GM12865 (cell line): ENCODE measurements at regions not wholly inside any gene's neighbourhood (a gene's known extent, or its start where the extent isn't known, plus 50 kb on each side); places are given as distances from the start of the nearest gene placed in this dataset.
"Not testable (repeated sequence)": the region's sequence is repeated elsewhere in the genome, so short reads cannot be mapped to it uniquely, and the experiment has no call there.

Experiments used
- DNase-seq: peaks from one replicate; pipeline ENCODE4 v3.0.0; 2010; ENCODE audit warnings: low read depth
- H3K4me3 ChIP-seq: 2 replicates; pipeline ENCODE4 v1.5.1; 2011; ENCODE audit warnings: mild to moderate bottlenecking, low read depth, low read length, control low read depth
- TF ChIP-seq, protein P1 (sequence below): IDR thresholded peaks from 2 replicates; pipeline ENCODE4 v1.5.1; 2011; ENCODE audit warnings: low read length, control low read depth, low read depth, inconsistent platforms; ENCODE audit not compliant: insufficient read depth; ENCODE audit errors: missing control alignments

DNA sequence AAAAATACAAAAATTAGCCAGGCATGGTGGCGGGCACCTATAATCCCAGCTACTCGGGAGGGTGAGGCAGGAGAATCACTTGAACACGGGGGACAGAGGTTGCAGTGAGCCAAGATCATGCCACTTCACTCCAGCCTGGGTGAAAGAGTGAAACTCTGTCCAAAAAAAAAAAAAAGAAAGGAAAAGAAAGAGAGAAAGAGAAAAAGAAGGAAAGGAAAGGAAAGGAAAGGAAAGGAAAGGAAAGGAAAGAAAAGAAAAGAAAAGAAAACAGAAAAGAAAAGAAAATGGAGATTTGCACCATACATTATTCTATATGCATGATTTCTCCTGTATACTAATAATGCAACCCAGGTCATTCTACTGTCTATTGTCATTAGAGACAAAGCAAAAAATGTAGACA, 421.5 kb downstream of the PCDH19 start:
- not testable (repeated sequence) for H3K4me3 ChIP-seq

DNA sequence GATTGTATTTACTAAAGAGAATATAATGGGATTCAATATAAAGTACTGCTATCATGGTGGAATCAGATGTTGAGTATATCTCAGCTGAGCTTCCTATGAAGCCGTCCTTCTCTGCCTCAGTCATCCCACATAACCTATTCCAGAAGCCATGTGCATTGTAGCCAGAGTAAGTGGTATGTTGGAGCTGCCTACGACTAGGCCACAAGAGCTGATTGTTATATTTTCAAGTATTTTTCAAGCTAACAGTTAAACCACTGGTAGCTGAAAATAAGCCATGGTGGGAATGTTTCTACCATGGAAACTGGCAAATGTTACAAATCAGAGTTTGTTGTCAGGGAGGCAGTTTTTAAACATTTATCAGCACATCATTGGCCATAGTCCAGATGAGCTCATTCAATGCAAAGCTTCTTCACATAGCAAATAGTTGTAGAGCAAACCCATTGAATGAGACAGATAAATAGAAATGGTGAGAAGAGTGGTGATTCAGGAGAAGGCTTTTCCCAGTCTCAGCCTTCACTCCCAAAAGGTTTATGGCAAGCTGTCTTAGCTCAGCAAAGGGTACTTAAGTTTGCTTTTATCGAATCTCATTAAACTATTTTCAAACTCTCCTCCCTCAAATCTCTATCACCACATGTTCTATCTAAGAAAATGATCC, 436.4 kb downstream of the PCDH19 start:
- DNase-seq = no peak
- TF ChIP-seq, protein P1, sequence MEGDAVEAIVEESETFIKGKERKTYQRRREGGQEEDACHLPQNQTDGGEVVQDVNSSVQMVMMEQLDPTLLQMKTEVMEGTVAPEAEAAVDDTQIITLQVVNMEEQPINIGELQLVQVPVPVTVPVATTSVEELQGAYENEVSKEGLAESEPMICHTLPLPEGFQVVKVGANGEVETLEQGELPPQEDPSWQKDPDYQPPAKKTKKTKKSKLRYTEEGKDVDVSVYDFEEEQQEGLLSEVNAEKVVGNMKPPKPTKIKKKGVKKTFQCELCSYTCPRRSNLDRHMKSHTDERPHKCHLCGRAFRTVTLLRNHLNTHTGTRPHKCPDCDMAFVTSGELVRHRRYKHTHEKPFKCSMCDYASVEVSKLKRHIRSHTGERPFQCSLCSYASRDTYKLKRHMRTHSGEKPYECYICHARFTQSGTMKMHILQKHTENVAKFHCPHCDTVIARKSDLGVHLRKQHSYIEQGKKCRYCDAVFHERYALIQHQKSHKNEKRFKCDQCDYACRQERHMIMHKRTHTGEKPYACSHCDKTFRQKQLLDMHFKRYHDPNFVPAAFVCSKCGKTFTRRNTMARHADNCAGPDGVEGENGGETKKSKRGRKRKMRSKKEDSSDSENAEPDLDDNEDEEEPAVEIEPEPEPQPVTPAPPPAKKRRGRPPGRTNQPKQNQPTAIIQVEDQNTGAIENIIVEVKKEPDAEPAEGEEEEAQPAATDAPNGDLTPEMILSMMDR = no peak
- no peak overlapping the region for H3K4me3 ChIP-seq

More for the DNA sequence above, 421.5 kb downstream of the PCDH19 start:
- DNase-seq = not testable (repeated sequence)

DNA sequence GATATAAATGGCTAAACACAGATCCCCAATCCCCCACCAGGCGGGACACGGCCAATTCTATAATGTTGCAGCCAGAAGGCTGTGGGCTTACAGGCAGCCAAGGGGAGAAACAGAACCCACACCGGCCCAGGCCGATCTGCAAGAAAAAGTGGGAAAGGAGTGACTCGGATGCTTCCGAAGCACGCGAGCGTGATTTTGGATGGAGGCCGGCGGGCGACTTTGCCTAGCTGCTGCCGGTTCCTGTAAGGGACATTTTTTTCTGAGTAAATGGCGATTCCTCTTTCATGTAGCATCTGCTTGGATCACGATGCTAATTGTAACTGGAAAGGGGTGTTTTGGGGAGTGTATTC, 470.2 kb downstream of the PCDH19 start:
- DNase-seq = no peak
- H3K4me3 ChIP-seq = no peak overlapping the region
- TF ChIP-seq, protein P1 = no peak

DNA sequence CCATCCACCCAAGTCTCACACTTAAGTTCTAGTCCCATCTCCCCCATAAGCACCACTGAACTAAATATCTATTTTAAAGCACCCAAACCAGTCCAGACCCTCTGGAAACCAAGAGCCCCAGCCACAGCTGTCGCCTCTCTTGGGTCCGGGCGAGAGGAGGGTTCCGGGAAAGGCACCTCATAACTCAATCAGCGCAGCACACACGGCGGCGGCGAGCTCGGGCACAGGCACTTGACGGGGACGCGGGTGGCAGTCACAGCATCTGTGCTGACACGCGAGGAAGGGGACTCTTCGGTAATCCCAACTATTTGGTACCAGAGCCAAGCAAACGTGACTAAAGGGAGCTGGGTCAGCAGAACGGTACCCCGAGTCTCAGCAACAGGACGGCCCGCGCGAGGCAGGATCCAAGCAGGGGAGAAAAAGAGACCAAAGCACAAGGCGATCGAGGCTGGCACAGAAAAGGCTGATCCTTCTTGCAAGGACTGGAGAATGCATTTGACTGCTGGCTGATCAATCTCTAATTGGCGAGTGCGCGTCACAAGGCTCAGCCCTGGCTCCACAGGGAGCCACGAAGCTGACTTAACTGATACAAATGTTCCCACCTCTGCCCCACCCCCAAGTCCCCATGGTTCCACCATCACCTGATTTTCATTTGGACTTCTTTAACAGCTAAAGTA, 470.7 kb downstream of the PCDH19 start:
- H3K4me3 ChIP-seq, DNase-seq: not testable (repeated sequence)

DNA sequence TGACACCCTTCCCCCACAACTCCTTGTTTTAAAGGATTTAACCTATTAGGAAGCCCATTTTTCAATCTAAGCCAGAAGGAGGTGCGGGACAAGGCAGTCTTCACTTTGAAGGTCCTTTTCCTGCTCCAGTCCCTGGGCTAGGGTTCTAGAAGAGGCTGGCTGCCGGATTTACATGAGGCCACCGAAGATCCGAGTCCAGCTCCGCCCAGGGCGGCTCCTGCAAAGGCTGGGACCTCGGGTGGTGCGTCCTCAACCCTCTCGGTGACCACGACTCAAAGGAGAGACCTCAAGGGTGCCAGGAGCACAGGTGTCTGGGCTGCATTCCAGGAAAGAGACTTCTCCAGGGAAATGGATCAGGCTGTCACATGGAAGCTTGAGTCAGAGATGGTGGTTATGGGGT, 471.6 kb downstream of the PCDH19 start:
- TF ChIP-seq, protein P1 = no peak
- no peak for DNase-seq
- no peak overlapping the region for H3K4me3 ChIP-seq

DNA sequence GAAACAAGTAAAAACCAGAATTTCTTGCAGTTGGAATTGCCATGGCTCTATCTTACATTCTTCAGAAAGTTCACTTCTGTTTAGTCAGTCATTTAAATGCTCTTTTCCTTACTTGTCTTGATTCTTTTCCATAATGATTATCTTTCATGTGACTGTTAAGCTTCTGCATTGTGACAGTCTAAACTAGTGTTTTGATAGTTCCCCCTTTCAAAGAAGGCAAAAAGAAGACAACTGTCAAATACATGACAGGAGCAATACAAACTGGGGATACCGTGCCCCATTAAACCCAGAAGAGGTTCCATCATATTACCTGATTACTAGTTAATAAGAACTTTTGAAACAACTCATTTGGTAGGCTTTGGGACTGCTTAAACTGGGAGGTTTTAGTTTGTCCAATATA, 476.2 kb downstream of the PCDH19 start:
- DNase-seq = no peak
- H3K4me3 ChIP-seq = no peak overlapping the region
- TF ChIP-seq, protein P1 = no peak

DNA sequence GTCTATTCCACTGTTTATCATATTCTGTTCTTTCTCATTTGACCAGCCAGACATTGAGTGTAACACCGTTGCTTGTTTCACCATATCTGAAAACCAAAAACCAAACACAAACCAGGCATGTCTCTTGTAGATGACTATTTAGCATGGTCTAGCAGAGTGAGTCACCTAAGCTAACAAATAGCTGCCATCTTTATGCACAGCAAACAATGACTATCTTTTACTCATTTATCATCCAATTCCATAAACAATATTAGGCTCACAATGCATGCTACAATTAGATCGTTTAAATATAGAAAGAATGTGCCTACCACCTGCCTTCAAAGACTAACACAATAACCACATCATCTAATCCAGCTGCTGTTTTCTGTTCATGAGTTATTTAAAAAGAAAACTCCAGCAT, 495.4 kb downstream of the PCDH19 start:
- TF ChIP-seq, protein P1 = no peak
- H3K4me3 ChIP-seq = no peak overlapping the region
- DNase-seq = no peak

DNA sequence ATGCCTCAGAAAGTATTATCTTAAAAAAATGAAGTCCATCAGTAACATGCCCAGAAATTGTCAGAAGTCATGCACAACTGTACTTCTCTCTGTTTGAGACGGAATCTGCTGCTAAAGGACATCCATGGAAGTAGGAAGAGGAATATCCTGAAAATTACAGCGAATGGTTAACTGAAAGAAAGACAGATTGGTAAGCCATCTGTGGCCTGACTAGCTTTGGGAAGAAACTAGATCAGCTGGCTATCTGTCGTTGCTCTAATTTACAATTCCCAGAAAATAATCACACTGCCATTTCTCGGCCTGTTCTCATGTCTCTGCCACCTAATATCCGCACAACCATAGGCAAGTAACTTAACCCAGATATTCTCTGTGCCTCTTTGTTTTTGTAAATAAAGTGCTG, 496.5 kb downstream of the PCDH19 start:
- TF ChIP-seq, protein P1 = no peak
- no peak overlapping the region for H3K4me3 ChIP-seq
- no peak for DNase-seq
